Keratinocyte (primary cell): ENCODE measurements at regions not wholly inside any gene's neighbourhood (a gene's known extent, or its start where the extent isn't known, plus 50 kb on each side); places are given as distances from the start of the nearest gene placed in this dataset.

Experiments
- DNase-seq: peaks from one replicate; pipeline ENCODE4 v3.0.0-alpha.2; 2011; ENCODE audit warnings: low read depth, missing footprints, low spot score
- FAIRE-seq: peaks from 2 replicates; lab custom pipeline; 2011; peaks lifted over from hg19 to GRCh38; lab: Jason Lieb, UNC
- H2AFZ ChIP-seq: 2 replicates; pipeline ENCODE4 v1.6.0; 2012; ENCODE audit warnings: low read length, control low read depth, inconsistent platforms; ENCODE audit not compliant: control insufficient read depth
- H3K27ac ChIP-seq: 2 replicates; pipeline ENCODE4 v1.5.1; 2011; ENCODE audit warnings: low read length; ENCODE audit not compliant: control insufficient read depth, insufficient read depth
- H3K27me3 ChIP-seq: 3 replicates; pipeline ENCODE4 v1.6.0; 2011; ENCODE audit warnings: low read length; ENCODE audit not compliant: control insufficient read depth, insufficient read depth; ENCODE audit errors: extremely low read depth
- H3K36me3 ChIP-seq, 2 experiments: 2 replicates in 1 of 2; 3 replicates in 1 of 2; pipeline ENCODE4 v1.5.1; 2011; ENCODE audit warnings: low read length in 2 of 2, mild to moderate bottlenecking in 1 of 2; ENCODE audit not compliant: control insufficient read depth in 2 of 2, insufficient read depth in 2 of 2; ENCODE audit errors: extremely low read depth in 1 of 2
- H3K4me1 ChIP-seq: 3 replicates; pipeline ENCODE4 v1.5.1; 2011; ENCODE audit warnings: low read length; ENCODE audit not compliant: control insufficient read depth, insufficient read depth; ENCODE audit errors: extremely low read depth
- H3K4me2 ChIP-seq: 3 replicates; pipeline ENCODE4 v1.6.0; 2011; ENCODE audit warnings: low read depth, low read length; ENCODE audit not compliant: control insufficient read depth, insufficient read depth; ENCODE audit errors: extremely low read depth
- H3K4me3 ChIP-seq, 3 experiments: fragments of 200-600 bp in 1 of 3; sonication (generic) in 1 of 3; 2 replicates in 2 of 3; 3 replicates in 1 of 3; pipeline ENCODE4 v1.5.1; 2011 to 2016; ENCODE audit warnings: low read length in 3 of 3, mild to moderate bottlenecking in 3 of 3, control low read depth in 2 of 3, inconsistent platforms in 1 of 3, low read depth in 1 of 3, mixed read lengths in 1 of 3, mixed run types in 1 of 3, moderate library complexity in 1 of 3; ENCODE audit not compliant: control insufficient read depth in 2 of 3, insufficient read depth in 2 of 3; ENCODE audit errors: extremely low read depth in 1 of 3
- H3K79me2 ChIP-seq: 2 replicates; pipeline ENCODE4 v1.6.0; 2012; ENCODE audit warnings: low read length; ENCODE audit not compliant: control insufficient read depth, insufficient read depth
- H3K9ac ChIP-seq: 3 replicates; pipeline ENCODE4 v1.6.0; 2011; ENCODE audit warnings: low read length; ENCODE audit not compliant: control insufficient read depth, insufficient read depth; ENCODE audit errors: extremely low read depth
- H3K9me1 ChIP-seq: 3 replicates; pipeline ENCODE4 v1.6.0; 2011; ENCODE audit warnings: low read length; ENCODE audit not compliant: control insufficient read depth, insufficient read depth; ENCODE audit errors: extremely low read depth
- H3K9me3 ChIP-seq: 2 replicates; pipeline ENCODE4 v1.5.1; 2012; ENCODE audit warnings: low read depth, low read length; ENCODE audit not compliant: control insufficient read depth
- H4K20me1 ChIP-seq: 3 replicates; pipeline ENCODE4 v1.6.0; 2011; ENCODE audit warnings: low read length; ENCODE audit not compliant: control insufficient read depth, insufficient read depth; ENCODE audit errors: extremely low read depth
- EZH2 ChIP-seq: IDR thresholded peaks from one replicate; pipeline ENCODE4 v1.6.1; 2012; ENCODE audit warnings: inconsistent platforms, mild to moderate bottlenecking, low read length, moderate library complexity
- dilution Hi-C: fragments of 300-500 bp; cut with MboI; formaldehyde crosslinking; loops from one replicate; pipeline ENCODE4 v1.7.0; 2020; ENCODE audit warnings: low sequenced_read_pairs; ENCODE audit not compliant: extremely low pct_ligation_motif_present
- TF ChIP-seq, protein P1 (sequence below), 3 experiments: IDR thresholded peaks in 1 of 3; conservative IDR thresholded peaks in 1 of 3; optimal IDR thresholded peaks in 1 of 3; 2 replicates in 2 of 3; 3 replicates in 1 of 3; pipeline versions ENCODE3 to v1.5.1; 2011; ENCODE audit warnings: low read length in 3 of 3, mild to moderate bottlenecking in 3 of 3, moderate library complexity in 2 of 3, control low read depth in 1 of 3, inconsistent platforms in 1 of 3; ENCODE audit not compliant: insufficient read depth in 2 of 3; ENCODE audit errors: extremely low read depth in 1 of 3

DNA sequence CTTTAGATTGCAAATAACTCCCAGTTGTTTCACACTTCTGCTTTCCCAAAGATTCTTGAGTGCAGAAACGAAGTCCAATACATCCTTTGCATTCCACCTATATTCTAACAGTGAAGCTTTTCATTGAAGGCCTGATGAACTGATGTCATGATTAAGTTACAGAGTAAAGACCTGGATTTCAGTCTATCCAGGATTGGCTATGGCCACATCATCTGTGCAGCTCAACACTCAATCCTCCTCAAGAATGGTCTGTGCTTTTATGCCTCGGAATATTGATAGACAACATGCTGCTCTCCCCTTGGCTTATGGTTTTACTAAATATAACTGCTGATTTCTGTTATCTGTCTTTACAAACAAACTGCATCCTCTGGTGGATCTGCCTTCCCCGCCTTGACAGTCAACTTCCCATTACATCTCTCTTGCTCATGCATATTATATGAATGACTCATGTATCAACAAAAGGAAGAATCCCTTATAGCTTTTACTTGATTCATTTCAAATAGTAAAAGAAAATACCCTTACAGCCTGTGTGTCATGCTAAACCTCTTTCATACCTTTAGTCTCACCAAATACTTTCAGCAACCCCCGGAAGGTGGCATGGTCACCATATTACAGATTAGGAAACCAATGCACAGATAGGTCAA, 59.5 kb downstream of the SCN11A start:
- Histone ChIP-seq H3K9ac (no peak overlapping the region), H3K4me3 (no peak overlapping the region), H3K36me3 (no peaks in the 10 kb centered on the region), H3K4me2 (peak overlapping the region; percentile 53), H3K4me1 (peaks cover 12% of the 10 kb centered on the region), H4K20me1 (no peaks in the 10 kb centered on the region), H3K9me1 (no peaks in the 10 kb centered on the region), H3K79me2 (no peaks in the 10 kb centered on the region), H2AFZ (no peak overlapping the region), H3K27ac (peak overlapping the region; percentile 35), H3K27me3 (no peaks in the 10 kb centered on the region), H3K9me3 (no peaks in the 10 kb centered on the region)
- peak; percentile 81 for FAIRE-seq
- TF ChIP-seq, protein P1, sequence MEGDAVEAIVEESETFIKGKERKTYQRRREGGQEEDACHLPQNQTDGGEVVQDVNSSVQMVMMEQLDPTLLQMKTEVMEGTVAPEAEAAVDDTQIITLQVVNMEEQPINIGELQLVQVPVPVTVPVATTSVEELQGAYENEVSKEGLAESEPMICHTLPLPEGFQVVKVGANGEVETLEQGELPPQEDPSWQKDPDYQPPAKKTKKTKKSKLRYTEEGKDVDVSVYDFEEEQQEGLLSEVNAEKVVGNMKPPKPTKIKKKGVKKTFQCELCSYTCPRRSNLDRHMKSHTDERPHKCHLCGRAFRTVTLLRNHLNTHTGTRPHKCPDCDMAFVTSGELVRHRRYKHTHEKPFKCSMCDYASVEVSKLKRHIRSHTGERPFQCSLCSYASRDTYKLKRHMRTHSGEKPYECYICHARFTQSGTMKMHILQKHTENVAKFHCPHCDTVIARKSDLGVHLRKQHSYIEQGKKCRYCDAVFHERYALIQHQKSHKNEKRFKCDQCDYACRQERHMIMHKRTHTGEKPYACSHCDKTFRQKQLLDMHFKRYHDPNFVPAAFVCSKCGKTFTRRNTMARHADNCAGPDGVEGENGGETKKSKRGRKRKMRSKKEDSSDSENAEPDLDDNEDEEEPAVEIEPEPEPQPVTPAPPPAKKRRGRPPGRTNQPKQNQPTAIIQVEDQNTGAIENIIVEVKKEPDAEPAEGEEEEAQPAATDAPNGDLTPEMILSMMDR (optimal IDR thresholded peaks at IDR 0.05 in 1 of 3, IDR thresholded peaks at IDR 0.05 in 1 of 3, conservative IDR thresholded peaks at IDR 0.05 in 1 of 3; ENCODE audit: extremely low read depth in 1 of 3, insufficient read depth in 2 of 3, low read length in 3 of 3) = no peak
- no peak for TF ChIP-seq EZH2
- DNase-seq = peak; percentile 23
- dilution Hi-C loops = no loop called here

DNA sequence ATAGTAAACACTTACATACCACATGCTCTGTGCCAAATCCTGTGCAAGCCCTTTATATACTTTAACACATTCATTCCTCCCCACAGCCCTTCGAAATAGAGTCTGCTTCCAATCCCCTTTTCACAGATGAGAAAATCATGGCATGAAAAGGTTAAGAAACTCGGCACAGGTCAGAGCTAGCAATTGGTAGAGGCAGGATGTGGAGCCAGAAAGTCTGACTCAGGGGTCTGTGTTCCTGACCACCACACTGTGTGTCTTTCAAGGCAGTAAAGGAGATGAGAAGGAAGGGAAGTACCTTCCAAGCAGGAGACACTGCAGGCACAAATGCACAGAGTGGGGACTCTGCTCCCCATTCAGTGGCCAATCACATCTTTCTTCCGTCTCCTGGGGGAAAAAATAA, 61.1 kb downstream of the SCN11A start:
- FAIRE-seq (no peak), DNase-seq (no peak)
- Histone ChIP-seq H3K27me3 (no peaks in the 10 kb centered on the region), H3K4me3 (no peak overlapping the region), H3K9me3 (no peaks in the 10 kb centered on the region), H3K79me2 (no peaks in the 10 kb centered on the region), H2AFZ (no peak overlapping the region), H4K20me1 (no peaks in the 10 kb centered on the region), H3K4me2 (no peak overlapping the region), H3K4me1 (peaks cover 26% of the 10 kb centered on the region), H3K9ac (no peak overlapping the region), H3K27ac (no peak overlapping the region), H3K36me3 (no peaks in the 10 kb centered on the region), H3K9me1 (no peaks in the 10 kb centered on the region)
- TF ChIP-seq, protein P1 (optimal IDR thresholded peaks at IDR 0.05 in 1 of 3, IDR thresholded peaks at IDR 0.05 in 1 of 3, conservative IDR thresholded peaks at IDR 0.05 in 1 of 3; ENCODE audit: extremely low read depth in 1 of 3, insufficient read depth in 2 of 3, low read length in 3 of 3) = no peak
- TF ChIP-seq EZH2 = no peak
- dilution Hi-C loops = no loop called here
